ENCODE measurements at regions not wholly inside any gene's neighbourhood (a gene's known extent, or its start where the extent isn't known, plus 50 kb on each side); places are given as distances from the start of the nearest gene placed in this dataset.

DNA sequence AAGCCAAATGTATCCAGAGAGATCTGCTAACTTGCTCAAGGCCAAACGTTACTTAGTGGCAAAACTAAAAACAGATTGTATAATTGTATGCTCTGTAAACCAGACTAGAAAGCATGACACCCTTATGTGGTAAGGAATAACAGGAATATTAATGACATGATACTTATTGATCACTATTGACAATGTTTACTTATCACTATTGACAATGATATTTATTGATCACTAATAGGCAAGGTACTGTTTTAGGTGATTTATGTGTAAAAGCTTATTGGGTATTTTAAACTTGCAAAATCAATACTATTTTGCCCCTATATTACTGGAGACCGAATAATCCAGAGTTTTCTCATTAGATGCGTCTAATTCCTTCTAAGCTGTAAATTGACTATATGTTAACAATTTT, 985.1 kb downstream of the CDH11 start:
- TF ChIP-seq SIN3A (IDR thresholded peaks at IDR 0.05; ENCODE audit: borderline replicate concordance, insufficient read depth, low read length), result no peak
- no peak for TF ChIP-seq TAF1 (IDR thresholded peaks at IDR 0.05; ENCODE audit: borderline replicate concordance, insufficient read depth, low read length)

DNA sequence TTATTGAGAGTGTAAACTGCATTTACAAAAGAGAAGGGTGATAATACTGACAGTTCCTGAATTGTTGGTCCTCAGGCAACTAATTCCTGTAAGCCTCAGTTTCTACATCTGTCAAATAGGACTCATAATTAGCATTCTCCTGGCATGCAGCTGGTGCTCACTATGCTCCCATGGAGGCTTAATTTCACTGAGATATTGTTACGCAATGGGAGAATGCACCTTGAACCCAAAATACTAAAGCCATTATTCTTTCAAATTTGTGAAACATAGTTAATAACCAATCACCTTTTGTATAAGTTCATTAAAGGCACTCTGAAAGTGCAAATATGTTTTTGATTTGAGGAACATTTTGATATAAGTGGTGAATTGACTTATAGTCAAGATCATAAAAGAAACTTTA, 985.5 kb downstream of the CDH11 start:
- no peak for TF ChIP-seq SIN3A (IDR thresholded peaks at IDR 0.05; ENCODE audit: borderline replicate concordance, insufficient read depth, low read length)

DNA sequence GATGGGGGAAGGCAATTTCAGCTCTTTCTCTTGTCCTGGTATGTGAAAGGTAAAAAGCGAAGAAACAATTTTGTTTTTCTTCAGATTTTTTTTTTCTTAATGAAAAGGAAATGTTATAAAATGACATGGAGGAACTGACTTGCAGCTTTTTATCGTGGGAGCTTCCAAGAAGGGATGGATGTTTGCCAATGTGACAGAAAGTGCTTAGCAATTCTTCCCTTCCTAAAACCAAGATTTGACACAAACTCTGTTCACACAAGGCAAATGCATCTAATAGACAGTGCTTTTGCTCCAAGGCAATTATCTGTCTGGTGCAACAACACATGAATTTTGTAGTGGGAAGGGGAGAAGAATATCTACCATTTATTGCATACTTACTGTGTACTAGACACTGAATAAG, 988.5 kb downstream of the CDH11 start:
- TF ChIP-seq SIN3A (IDR thresholded peaks at IDR 0.05; ENCODE audit: borderline replicate concordance, insufficient read depth, low read length) (no peak), FOXP2 (optimal IDR thresholded peaks at IDR 0.05; ENCODE audit: borderline replicate concordance, extremely low read depth, extremely low read length, insufficient read depth) (no peak), REST (IDR thresholded peaks at IDR 0.05; ENCODE audit: insufficient read depth in 1 of 2, low read depth in 2 of 2, low read length in 2 of 2) (no peak), TAF1 (IDR thresholded peaks at IDR 0.05; ENCODE audit: borderline replicate concordance, insufficient read depth, low read length) (no peak), POLR2AphosphoS5 (IDR thresholded peaks at IDR 0.05; ENCODE audit: low read depth, low read length) (no peak)

GRCh38 chr16:64132759-64133361, 989.0 kb downstream of the CDH11 start:
- TF ChIP-seq REST (IDR thresholded peaks at IDR 0.05; ENCODE audit: insufficient read depth in 1 of 2, low read depth in 2 of 2, low read length in 2 of 2), result no peak
- no peak for TF ChIP-seq SIN3A (IDR thresholded peaks at IDR 0.05; ENCODE audit: borderline replicate concordance, insufficient read depth, low read length)

- TF ChIP-seq TAF1 (IDR thresholded peaks at IDR 0.05; ENCODE audit: borderline replicate concordance, insufficient read depth, low read length), result no peak
- TF ChIP-seq REST (IDR thresholded peaks at IDR 0.05; ENCODE audit: insufficient read depth in 1 of 2, low read depth in 2 of 2, low read length in 2 of 2), result no peak
- TF ChIP-seq FOXP2 (optimal IDR thresholded peaks at IDR 0.05; ENCODE audit: borderline replicate concordance, extremely low read depth, extremely low read length, insufficient read depth), result no peak
- no peak for TF ChIP-seq POLR2AphosphoS5 (IDR thresholded peaks at IDR 0.05; ENCODE audit: low read depth, low read length)
- no peak for TF ChIP-seq SIN3A (IDR thresholded peaks at IDR 0.05; ENCODE audit: borderline replicate concordance, insufficient read depth, low read length)
Observed at GRCh38 chr16:64132190-64132589, 989.7 kb downstream of the CDH11 start.

- no peak for TF ChIP-seq FOXP2 (optimal IDR thresholded peaks at IDR 0.05; ENCODE audit: borderline replicate concordance, extremely low read depth, extremely low read length, insufficient read depth)
- no peak for TF ChIP-seq TAF1 (IDR thresholded peaks at IDR 0.05; ENCODE audit: borderline replicate concordance, insufficient read depth, low read length)
- no peak for TF ChIP-seq SIN3A (IDR thresholded peaks at IDR 0.05; ENCODE audit: borderline replicate concordance, insufficient read depth, low read length)
- no peak for TF ChIP-seq REST (IDR thresholded peaks at IDR 0.05; ENCODE audit: insufficient read depth in 1 of 2, low read depth in 2 of 2, low read length in 2 of 2)
- TF ChIP-seq POLR2AphosphoS5 (IDR thresholded peaks at IDR 0.05; ENCODE audit: low read depth, low read length), result no peak
Observed at GRCh38 chr16:64131423-64131822, 990.4 kb downstream of the CDH11 start.

All from PFSK-1 (cell line).